Stimulated activated CD8-positive, alpha-beta memory T cell treated with anti-CD3 and anti-CD28 coated beads, Interleukin-2, amount 100 ng/mL, for 1 hour (primary cell): ENCODE measurements at regions not wholly inside any gene's neighbourhood (a gene's known extent, or its start where the extent isn't known, plus 50 kb on each side); places are given as distances from the start of the nearest gene placed in this dataset.

Experiments used
- DNase-seq, 2 donors: peaks; one replicate each; pipeline ENCODE4 v3.0.0-alpha.2; 2020; ENCODE audit warnings: low read depth in 2 of 2

- DNase-seq: no peak
These were observed 1370.3 kb upstream of the SLC10A2 start for GRCh38 chr13:104436555-104436954.

GRCh38 chr13:104431895-104432294, 1365.7 kb upstream of the SLC10A2 start:
- no peak for DNase-seq

GRCh38 chr13:104426435-104426834, 1360.2 kb upstream of the SLC10A2 start:
- no peak for DNase-seq

GRCh38 chr13:104422668-104423067, 1356.5 kb upstream of the SLC10A2 start:
- DNase-seq: no peak

- DNase-seq: no peak
These were observed 1350.8 kb upstream of the SLC10A2 start for GRCh38 chr13:104416973-104417372.

GRCh38 chr13:104414771-104415170, 1348.6 kb upstream of the SLC10A2 start:
- DNase-seq: no peak

- no peak for DNase-seq
These were observed 1348.0 kb upstream of the SLC10A2 start for GRCh38 chr13:104414181-104414580.

- no peak for DNase-seq
These were observed 1345.0 kb upstream of the SLC10A2 start for GRCh38 chr13:104411141-104411765.

GRCh38 chr13:104408733-104409132, 1342.5 kb upstream of the SLC10A2 start:
- no peak for DNase-seq

- DNase-seq: no peak
These were observed 1338.1 kb upstream of the SLC10A2 start for GRCh38 chr13:104404325-104404724.

GRCh38 chr13:104389691-104390090, 1323.5 kb upstream of the SLC10A2 start:
- no peak for DNase-seq

GRCh38 chr13:104387510-104387909, 1321.3 kb upstream of the SLC10A2 start:
- no peak for DNase-seq

GRCh38 chr13:104385404-104385803, 1319.2 kb upstream of the SLC10A2 start:
- DNase-seq: no peak

- DNase-seq: no peak
These were observed 1316.7 kb upstream of the SLC10A2 start for GRCh38 chr13:104382951-104383350.

- no peak for DNase-seq
These were observed 1310.4 kb upstream of the SLC10A2 start for GRCh38 chr13:104376588-104376987.

- DNase-seq: no peak
These were observed 1309.4 kb upstream of the SLC10A2 start for GRCh38 chr13:104375614-104376013.

- DNase-seq: no peak
These were observed 1306.0 kb upstream of the SLC10A2 start for GRCh38 chr13:104372095-104372655.

GRCh38 chr13:104365430-104365829, 1299.2 kb upstream of the SLC10A2 start:
- DNase-seq: no peak

GRCh38 chr13:104357672-104358354, 1291.6 kb upstream of the SLC10A2 start:
- no peak for DNase-seq

GRCh38 chr13:104357174-104357573, 1291.0 kb upstream of the SLC10A2 start:
- no peak for DNase-seq

GRCh38 chr13:104355041-104355670, 1288.9 kb upstream of the SLC10A2 start:
- DNase-seq: no peak

- no peak for DNase-seq
These were observed 1261.0 kb upstream of the SLC10A2 start for GRCh38 chr13:104327211-104327610.

- DNase-seq: no peak
These were observed 1260.3 kb upstream of the SLC10A2 start for GRCh38 chr13:104326523-104326922.
